T-helper 1 cell treated with Interleukin-12 subunit alpha and Interleukin-12 subunit beta and Interleukin-4 antibody, amounts not matched to agents 30 ng/mL and 1 ng/mL, for 36 hours (primary cell): ENCODE measurements at regions not wholly inside any gene's neighbourhood (a gene's known extent, or its start where the extent isn't known, plus 50 kb on each side); places are given as distances from the start of the nearest gene placed in this dataset.

Experiments
- intact Hi-C: fragments of 100-400 bp; cut with micrococcal nuclease; formaldehyde crosslinking; loops from one replicate; pipeline ENCODE4 v1.15.1; 2024

DNA sequence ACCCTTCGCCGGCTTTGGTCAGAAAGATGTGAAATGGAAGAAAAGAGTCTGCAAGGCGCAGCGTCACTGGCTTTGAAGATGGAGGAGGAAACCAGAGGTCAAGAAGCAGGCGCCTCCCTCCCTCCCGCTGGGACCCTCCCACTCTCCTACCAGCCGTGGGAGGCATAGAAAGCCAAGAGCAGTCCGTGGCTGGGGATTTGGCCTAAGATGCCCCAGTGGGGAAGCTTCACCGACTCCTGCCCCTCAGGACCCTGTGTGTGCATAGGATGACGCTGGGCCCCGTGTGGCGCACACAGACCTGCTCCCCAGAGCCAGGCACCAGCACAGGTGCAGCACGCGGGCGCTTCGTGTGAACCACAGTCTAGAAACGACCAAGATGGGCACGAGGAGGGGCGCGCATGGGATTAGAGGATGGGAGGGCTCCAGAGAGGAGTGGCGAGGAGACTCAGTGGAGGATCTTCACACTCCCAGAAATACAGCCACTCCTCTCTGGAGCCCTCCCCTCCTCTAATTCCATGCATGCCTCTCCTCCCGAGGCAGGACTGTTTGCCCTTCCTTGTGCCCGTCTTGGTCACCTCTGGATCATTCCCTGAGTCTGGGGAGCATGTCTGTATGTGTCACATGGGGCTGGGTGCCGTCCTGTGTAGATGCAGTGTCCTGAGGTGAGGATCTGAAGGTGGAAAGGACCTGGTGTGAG, 194.3 kb downstream of the TEX29 start:
- intact Hi-C loops, result no loop called here

DNA sequence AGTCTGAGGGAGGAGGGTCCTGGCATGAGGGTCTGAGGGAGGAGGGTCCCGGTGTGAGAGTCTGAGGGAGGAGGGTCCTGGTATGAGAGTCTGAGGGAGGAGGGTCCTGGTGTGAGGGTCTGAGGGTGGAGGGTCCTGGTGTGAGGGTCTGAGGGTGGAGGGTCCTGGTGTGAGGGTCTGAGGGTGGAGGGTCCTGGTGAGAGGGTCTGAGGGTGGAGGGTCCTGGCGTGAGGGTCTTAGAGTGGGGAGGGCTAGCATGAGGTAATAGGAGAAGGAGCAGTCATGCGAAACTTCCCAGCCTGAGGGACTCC, 194.8 kb downstream of the TEX29 start:
- intact Hi-C loops, result no loop called here

DNA sequence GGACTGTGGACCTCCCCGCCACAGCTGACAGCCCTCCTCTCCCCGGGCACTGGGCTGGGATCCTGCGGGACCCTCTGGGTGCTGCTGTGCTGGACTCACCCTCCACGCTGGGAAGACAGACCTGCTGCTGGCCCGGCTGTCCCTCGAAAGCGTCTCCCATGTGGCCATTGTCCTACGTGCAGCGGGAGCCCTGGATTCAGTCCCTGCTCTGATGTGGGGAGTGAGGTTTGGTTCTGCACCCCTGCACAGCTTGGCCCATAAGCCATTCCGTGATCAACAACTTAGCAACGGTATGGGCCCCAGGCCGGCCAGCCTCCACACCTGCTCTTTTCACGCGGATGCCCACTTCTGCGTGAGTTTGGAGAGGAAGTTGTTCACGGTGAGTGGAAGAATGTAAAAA, 195.2 kb downstream of the TEX29 start:
- intact Hi-C loops, result no loop called here

DNA sequence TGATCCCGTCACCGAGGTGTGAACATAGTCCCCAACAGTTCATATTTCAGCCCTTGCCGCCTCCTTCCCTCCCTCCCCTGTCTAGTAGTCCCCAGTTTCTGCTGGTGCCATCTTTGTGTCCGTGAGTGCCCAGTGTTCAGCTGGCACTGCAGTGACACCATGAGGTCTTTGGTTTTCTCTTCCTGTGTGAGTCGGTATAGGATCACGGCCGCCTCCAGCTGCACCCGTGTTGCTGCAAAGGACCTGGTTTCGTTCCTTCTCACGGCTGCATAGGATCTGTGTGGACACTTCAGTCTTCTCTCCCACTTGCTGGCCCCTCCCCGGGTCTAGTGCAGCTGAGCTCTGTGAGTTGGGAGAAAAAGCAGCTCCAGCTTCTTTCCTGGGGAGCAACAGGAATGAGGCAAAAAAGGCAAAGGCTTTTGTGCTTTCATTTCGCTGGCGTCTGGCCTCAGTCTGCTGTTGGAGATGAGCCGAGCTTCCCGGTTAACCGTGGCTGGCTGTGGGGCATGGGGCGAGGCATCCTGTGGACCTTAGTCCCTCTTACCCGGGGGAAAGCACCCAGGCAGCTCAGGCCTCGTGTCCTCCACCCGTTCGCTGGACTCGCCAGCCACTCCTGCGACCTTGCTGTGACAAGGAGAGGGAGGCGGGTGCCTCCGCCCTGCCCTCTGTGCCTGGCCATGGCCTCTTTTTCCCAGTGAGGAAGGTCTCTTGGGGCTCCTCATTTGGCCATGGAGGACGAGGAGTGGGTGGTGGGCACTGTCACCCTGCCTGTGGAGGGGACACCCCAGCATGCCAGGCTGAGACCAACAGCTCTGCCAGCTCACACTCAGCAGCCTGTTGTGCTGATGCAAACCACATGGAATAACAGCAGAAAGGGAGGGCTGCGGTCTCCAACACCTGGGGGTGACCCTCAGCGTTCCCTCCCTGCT, 196.5 kb downstream of the TEX29 start:
- intact Hi-C loops, result no loop called here

DNA sequence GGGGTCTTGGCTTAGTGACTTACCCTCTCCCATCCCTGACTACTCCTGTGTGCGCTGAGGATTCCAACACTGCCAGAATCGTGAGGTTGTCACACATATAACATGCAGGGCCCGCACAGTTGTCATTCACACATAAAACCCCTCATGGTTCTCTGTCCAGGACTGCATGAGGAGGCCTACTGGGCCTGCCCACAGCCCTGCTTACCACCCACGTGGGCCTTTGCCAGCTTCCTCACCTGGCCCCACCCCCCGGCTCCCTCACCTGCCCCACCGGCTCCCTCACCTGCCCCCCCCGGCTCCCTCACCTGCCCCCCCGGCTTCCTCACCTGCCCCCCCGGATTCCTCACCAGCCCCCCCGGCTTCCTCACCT, 197.2 kb downstream of the TEX29 start:
- intact Hi-C loops, result no loop called here

DNA sequence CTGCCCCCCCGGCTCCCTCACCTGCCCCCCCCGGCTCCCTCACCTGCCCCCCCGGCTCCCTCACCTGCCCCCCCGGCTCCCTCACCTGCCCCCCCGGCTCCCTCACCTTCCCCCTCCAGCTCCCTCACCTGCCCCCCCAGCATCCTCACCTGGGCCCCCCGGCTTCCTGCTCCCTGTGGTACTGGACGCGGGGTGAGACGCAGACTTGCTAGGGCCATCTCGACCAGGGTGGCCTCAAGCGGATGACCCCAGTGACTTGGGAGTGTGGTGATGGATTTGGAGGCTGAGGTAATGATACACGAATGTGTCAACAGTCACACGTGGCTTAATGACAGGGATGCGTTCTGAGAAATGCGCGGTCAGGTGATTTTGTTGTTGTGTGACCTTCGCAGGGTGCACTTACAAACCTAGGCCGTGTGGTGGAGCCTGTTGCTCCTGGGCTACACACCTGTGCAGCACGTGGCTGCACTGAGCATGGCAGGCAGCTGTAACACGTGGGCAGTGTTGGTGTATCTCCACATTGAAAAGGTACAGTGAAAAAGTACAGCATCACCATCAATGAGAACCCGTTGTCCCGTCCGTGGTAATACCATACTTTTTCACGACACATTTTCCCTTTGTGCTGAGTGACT, 197.8 kb downstream of the TEX29 start:
- intact Hi-C loops, result no loop called here

DNA sequence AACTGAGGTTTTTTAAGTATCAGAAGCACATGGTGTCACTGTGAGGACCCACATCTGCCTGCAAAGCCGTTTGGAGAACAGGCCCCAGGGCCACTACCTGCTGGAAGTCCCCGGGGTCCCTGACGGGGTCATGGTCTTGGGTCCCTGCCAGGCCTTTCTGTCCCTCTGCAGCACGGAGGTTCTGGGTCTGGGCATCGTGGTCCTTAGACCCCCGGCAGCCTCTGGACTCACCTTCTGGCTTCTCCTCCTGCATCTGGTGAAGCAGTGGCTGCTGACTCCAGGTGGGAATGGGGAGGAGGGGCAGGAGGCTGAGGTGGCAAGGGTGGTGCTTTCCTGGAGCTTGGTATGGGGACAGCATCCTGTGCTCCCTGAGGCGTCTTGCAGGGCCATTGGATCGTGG, 198.6 kb downstream of the TEX29 start:
- intact Hi-C loops, result no loop called here

DNA sequence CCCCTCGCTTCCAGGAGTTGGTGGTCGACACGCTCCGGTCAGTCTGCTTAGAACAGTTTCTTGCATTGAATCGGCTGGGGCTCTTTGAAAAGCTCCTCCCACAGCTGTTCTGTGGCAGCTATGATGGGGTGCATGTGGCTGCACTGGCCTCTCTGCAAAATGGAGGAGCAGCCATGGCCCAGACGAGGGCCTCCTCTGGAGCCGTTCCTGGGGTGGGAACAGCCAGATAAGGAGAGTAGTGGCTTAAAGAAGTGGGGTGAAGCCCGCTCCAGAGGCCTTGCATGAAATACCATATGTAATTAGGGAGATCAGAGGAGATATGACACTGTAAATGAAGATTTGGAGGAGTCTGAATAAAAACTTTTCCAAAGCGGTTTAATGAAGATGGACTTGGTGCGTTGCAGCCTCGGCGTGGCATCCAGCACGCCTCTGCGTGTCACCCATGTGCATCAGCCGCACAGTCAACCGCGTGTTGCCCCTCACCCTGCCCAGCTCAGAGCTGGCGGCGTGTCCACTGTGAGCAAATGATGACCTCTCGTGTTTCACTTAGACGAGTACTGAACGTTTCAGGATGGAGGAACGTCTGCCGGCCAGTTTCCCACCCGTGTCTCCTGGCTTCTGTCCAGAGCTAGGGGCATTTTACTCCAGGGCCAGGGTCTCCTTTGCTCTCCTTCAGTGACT, 199.2 kb downstream of the TEX29 start:
- intact Hi-C loops, result no loop called here

DNA sequence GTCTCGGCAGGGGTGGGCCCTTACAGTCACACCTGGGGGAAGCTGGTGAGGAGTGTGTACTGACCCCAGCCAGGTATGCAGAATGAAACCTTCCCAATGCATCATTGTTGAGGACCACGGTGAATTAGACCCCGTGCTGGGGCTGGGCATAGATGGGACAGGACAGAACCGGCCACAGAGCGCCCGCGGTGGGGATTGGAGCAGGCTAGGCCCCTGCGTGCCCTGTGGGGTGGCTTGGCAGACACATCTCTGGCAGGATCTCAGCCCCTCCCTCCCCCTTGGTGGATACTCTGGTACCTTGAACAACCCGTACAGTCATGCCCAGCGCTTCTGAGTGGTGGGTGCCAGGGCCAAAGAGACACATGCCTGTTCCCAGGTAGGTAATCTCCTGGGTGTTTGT, 200.6 kb downstream of the TEX29 start:
- intact Hi-C loops, result no loop called here

DNA sequence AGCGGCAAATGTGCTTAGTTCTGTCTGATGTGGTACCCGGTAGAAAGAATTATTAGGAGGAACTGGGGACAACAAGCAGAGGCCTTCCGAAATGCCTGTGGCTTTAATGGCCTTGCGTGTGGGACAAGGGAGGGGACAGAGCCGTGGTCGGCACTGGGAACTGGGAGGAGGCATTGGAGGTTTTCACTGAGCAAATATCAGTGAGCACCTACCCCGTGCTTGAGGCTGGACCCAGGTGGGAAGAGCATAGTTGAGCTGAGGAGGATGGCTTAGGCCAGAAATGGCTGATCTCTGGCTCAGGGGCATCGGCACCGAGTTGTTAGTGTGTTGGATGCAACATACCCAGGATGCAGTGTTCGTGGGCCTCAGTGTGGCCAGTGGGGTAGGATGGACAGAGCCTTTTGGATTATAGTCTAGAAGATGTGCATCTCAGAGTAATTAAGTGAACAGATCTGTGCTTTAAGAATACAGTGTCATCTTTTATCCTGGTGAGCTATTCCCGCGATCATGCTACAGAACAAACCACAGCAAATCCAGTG, 201.3 kb downstream of the TEX29 start:
- intact Hi-C loops, result no loop called here

DNA sequence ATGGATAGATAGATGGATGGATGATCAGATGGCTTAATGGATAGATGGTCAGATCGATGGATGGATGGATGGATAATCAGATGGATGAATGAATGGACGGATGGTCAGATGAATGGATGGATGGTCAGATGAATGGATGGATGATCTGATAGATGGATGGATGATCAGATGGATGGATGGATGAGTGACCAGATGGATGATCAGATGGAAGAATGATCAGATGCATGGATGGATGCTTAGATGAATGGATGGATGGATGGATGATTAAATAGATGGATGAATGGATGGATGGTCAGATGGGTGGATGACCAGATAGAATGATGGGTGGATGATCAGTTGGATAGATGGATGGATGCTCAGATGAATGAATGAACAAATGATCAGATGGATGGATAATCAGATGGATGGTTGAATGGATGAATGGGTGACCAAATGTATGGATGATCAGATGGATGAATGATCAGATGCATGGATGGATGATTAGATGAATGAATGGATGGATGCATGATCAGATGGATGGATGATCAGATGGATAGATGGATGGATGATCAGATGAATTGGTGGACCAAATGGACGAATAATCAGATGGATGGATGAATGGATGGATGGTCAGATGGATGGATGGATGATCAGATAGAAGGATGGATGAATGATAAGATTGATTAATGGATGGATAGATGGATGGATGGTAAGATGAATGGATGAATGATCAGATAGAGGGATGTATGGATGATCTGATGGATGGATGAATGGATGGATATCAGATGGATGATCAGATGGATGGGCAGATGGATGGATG, 205.1 kb downstream of the TEX29 start:
- intact Hi-C loops, result no loop called here

DNA sequence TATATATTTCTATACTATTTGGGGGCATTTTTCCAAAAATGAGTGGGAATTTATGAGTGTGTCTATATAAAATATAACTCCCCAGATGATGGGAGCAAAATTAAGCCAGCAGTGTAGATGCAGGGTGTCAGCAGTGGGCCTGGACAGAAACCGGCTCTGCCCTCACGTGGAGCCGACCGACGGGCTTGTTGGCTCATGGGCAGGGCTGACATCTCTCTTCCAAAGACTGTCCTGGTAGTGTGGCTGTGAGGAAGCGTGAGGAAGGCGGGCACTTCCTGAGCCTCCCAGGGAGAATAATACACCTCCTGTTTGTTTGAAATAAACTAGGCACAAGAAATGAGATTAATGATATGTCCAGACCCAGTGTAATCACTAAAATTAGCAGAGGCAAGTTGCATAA, 206.5 kb downstream of the TEX29 start:
- intact Hi-C loops, result no loop called here

DNA sequence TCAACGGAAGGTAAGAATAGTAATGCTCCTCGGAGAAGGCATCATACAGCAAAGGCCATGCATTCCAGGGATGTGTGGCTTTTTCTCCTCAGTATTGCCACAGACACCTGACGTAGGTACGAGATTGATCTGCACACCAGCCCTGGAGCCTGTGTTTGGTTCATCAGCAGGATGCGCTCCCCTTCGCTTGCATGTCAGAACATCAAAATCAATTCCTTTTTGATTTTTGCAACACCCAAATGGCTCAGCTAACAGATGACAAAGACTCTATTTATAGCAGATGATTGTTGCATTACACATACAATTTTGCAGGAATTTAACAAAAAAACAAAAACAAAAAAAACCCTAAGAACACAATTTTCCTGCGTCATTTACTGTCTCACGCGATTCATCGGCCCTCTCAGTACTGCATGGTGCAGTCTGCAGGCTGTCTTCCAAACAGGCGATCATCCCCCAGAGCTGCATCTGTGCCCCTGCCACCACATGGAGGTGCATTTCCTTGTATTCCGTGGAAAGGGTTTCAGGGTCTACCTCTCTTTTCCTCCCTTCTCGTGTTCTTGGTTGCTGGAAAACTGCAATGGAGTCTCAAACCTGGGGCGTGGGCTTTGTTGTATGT, 207.3 kb downstream of the TEX29 start:
- intact Hi-C loops, result no loop called here

DNA sequence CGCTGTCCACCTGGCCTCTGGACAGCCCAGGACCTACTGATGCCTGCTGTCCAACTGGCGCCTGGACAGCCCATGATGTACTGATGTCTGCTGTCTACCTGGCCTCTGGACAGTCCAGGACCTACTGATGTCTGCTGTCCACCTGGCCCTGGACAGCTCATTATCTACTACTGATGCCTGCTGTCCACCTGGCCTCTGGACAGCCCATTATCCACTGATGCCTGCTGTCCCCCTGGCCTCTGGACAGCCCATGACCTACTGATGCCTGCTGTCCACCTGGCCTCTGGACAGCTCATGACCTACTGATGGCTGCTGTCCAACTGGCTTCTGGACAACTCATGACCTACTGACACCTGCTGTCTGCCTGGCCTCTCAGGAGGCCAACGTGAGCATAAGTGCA, 208.1 kb downstream of the TEX29 start:
- intact Hi-C loops, result no loop called here

DNA sequence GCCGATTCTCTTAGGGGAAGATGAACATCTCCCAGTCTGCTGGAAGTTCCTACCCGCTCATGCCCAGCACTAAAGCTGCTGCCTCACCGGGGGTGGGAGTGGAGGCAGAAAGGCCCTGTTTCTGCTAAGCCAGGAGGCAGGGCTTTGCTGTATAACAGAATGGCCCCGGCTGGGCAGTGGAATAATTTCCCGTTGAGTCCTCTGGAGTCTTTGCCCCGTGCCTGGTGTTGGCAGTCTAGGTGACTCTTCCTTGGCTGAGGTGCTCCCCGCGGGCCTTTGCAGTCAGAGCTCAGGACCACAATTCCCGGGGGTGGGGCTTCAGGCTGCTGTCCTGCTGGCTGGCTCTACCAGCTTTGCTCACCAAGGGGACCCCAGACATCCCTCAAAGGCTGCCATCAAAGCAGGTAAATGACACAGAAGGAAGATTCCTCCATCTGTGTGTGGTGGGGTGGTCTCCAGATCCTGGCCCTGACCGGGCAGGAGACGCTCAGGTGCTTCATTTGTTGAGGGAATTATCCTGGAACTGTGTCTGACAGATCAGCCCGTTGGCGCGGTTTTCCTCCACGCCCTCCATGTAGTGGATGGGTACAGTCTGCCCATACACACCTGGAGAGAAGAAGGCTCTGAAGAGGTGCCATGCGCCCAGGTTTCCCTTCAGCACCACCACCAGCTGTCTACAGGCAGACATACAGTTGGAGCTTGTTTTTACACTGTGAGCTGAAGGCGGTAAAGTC, 209.9 kb downstream of the TEX29 start:
- intact Hi-C loops, result no loop called here

DNA sequence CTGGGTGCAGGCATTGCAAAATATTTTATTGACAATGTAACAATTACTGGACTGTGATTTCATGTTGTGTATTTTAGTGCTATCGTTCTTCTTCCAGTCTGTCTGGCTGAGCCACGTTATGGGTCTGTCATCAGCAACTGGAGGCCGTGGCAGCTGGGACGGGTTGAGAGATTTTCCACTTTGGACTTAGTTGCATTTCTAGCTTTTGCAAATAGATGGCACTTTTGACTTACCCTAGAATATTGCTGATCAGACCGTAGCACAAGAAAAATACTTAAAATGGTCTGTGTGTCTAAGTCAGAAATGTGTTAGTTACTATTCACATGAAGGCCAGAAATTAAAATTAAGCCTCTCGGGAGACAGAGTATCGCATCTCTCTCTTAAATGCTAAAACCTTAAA, 211.1 kb downstream of the TEX29 start:
- intact Hi-C loops, result no loop called here

DNA sequence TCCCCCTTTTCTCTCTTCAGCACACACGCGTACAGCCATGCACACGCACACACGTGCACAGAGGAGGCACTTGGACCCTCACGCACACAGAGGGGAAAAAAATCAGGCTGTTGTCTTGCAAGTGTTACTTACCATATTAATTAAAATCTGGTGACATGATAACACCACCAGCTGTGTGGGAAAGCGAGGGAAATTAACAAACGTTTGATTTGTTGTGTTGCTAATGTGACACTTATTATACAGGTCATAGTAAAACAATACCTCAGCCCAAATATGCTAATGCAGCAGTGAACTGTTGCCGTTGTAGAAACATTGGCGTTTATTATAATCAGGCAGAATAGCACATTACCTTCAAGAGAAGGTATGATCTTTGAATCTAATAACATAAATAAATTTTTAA, 211.7 kb downstream of the TEX29 start:
- intact Hi-C loops, result no loop called here

DNA sequence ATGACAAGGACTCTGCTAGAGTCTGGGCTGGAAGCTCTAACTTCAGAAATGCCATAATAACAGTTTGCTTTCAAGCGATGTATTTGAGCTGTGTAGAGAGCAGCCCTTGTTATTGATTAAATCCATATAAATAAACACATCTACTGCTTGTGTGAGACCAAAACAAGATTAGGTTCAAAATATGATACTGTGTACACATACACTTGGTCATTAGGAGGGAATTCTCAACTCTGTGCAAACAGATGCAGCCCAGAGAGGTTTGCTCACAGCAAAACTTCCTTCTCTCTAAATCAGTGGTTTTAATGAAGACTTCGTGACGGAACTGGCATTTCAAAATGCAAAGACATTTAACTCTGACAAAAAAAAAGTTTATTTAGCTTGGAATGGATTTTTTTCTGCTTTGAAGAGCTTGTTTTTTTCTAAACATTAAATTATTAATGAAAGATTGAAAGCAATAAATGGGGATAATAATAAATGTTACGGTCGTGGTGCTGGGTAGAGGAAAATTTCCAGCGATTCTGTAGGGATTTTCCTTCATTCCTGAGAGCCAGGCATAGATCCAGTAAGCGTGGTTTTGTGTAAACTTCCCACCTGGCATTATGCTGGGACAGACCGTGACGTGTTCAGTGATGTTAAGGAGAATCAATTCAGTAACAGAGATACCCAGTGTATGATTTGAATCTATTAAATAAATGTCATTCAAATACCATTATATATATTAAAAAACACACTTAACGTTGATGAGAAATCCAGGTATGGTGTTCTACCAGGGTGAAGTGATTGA, 213.7 kb downstream of the TEX29 start:
- intact Hi-C loops, result no loop called here
